EL (cell line): ENCODE measurements at regions not wholly inside any gene's neighbourhood (a gene's known extent, or its start where the extent isn't known, plus 50 kb on each side); places are given as distances from the start of the nearest gene placed in this dataset.
"Not testable (repeated sequence)": the region's sequence is repeated elsewhere in the genome, so short reads cannot be mapped to it uniquely, and the experiment has no call there.

Experiments used
- DNase-seq: peaks from one replicate; pipeline ENCODE4 v3.0.0-alpha.2; 2016

- no peak for DNase-seq
These were observed 1746.6 kb upstream of the C9orf72 start for GRCh38 chr9:29319736-29320513.

- no peak for DNase-seq
These were observed 1749.0 kb upstream of the C9orf72 start for GRCh38 chr9:29322240-29322639.

- no peak for DNase-seq
These were observed 1752.6 kb upstream of the C9orf72 start for GRCh38 chr9:29325894-29326293.

- peak; percentile 59 for DNase-seq
These were observed 1759.5 kb upstream of the C9orf72 start for GRCh38 chr9:29332789-29333188.

- DNase-seq, result no peak
These were observed 1763.0 kb upstream of the C9orf72 start for GRCh38 chr9:29336281-29336680.

GRCh38 chr9:29339387-29339786 is 1766.1 kb upstream of the C9orf72 start:
- no peak for DNase-seq

- peak; percentile 12 for DNase-seq
These were observed 1775.7 kb upstream of the C9orf72 start for GRCh38 chr9:29348999-29349398.

- no peak for DNase-seq
These were observed 1816.1 kb upstream of the C9orf72 start for GRCh38 chr9:29389421-29389820.

- DNase-seq, result no peak
These were observed 1817.6 kb upstream of the C9orf72 start for GRCh38 chr9:29390859-29391258.

GRCh38 chr9:29393064-29393463 is 1819.8 kb upstream of the C9orf72 start:
- peak; percentile 19 for DNase-seq

- DNase-seq, result no peak
These were observed 1821.6 kb upstream of the C9orf72 start for GRCh38 chr9:29394855-29395254.

- no peak for DNase-seq
These were observed 1823.9 kb upstream of the C9orf72 start for GRCh38 chr9:29397148-29397547.

- no peak for DNase-seq
These were observed 1842.9 kb upstream of the C9orf72 start for GRCh38 chr9:29416204-29416603.

GRCh38 chr9:29422438-29422837 is 1849.2 kb upstream of the C9orf72 start:
- DNase-seq, result no peak

GRCh38 chr9:29432191-29432590 is 1858.9 kb upstream of the C9orf72 start:
- no peak for DNase-seq

GRCh38 chr9:29432656-29433055 is 1859.4 kb upstream of the C9orf72 start:
- not testable (repeated sequence) for DNase-seq

GRCh38 chr9:29435368-29435767 is 1862.1 kb upstream of the C9orf72 start:
- DNase-seq, result no peak

GRCh38 chr9:29437526-29437925 is 1864.2 kb upstream of the C9orf72 start:
- no peak for DNase-seq

- DNase-seq, result peak; percentile 4
These were observed 1866.7 kb upstream of the C9orf72 start for GRCh38 chr9:29439961-29440360.

GRCh38 chr9:29440449-29440848 is 1867.2 kb upstream of the C9orf72 start:
- DNase-seq, result no peak

- DNase-seq, result no peak
These were observed 1872.5 kb upstream of the C9orf72 start for GRCh38 chr9:29445751-29446150.

GRCh38 chr9:29449306-29449705 is 1876.0 kb upstream of the C9orf72 start:
- no peak for DNase-seq

GRCh38 chr9:29450343-29450875 is 1877.1 kb upstream of the C9orf72 start:
- not testable (repeated sequence) for DNase-seq

- peak; percentile 13 for DNase-seq
These were observed 1883.7 kb upstream of the C9orf72 start for GRCh38 chr9:29456940-29457339.

GRCh38 chr9:29475471-29475870 is 1902.2 kb upstream of the C9orf72 start:
- DNase-seq, result no peak
